PC-3 (cell line): ENCODE measurements at regions not wholly inside any gene's neighbourhood (a gene's known extent, or its start where the extent isn't known, plus 50 kb on each side); places are given as distances from the start of the nearest gene placed in this dataset.

Source experiments
- ATAC-seq: fragments of 200-7000 bp; cut with Tn5 transposase; 2 replicates; pipeline ENCODE4 v1.9.1; 2020; ENCODE audit warnings: mild to moderate bottlenecking, moderate library complexity
- BruUV-seq: library from RNA; stranded (reverse); fragments of 400-500 nt; replicated peaks from 2 replicates; lab custom pipeline; 2021; lab: Mats Ljungman, UMichigan
- CTCF ChIA-PET: fragments of 300-600 bp; sonication (Branson Sonifier 250); formaldehyde crosslinking; loops from one replicate; lab custom pipeline; 2022; ENCODE audit warnings: antibody characterized with exemption; lab: Charles Lee
- POLR2A ChIA-PET: fragments of 300-600 bp; sonication (Branson Sonifier 250); formaldehyde crosslinking; loops from one replicate; lab custom pipeline; 2022; ENCODE audit warnings: antibody characterized with exemption; ENCODE audit not compliant: unreplicated experiment; lab: Charles Lee
- DNase-seq: peaks from one replicate; pipeline ENCODE4 v3.0.0-alpha.2; 2015
- H2AFZ ChIP-seq: fragments of 300-600 bp; sonication (generic); 2 replicates; pipeline ENCODE4 v1.6.0; 2016; ENCODE audit warnings: antibody characterized with exemption, low read length
- H3F3A ChIP-seq: fragments of 300-600 bp; sonication (generic); one replicate; pipeline ENCODE4 v1.6.0; 2017; ENCODE audit warnings: antibody characterized with exemption, low read length, control low read depth, mild to moderate bottlenecking; ENCODE audit not compliant: unreplicated experiment
- H3K27ac ChIP-seq: fragments of 300-600 bp; sonication (generic); 2 replicates; pipeline ENCODE4 v1.5.1; 2016; ENCODE audit warnings: mild to moderate bottlenecking, low read length
- H3K27me3 ChIP-seq: fragments of 300-600 bp; sonication (generic); 2 replicates; pipeline ENCODE4 v1.6.1; 2016; ENCODE audit warnings: low read length, mixed read lengths
- H3K36me3 ChIP-seq: fragments of 300-600 bp; sonication (generic); 2 replicates; pipeline ENCODE4 v1.6.1; 2016; ENCODE audit warnings: low read depth, mixed run types, low read length, mixed read lengths
- H3K4me1 ChIP-seq: fragments of 300-600 bp; sonication (generic); 2 replicates; pipeline ENCODE4 v1.5.1; 2016; ENCODE audit warnings: low read length; ENCODE audit not compliant: insufficient read depth
- H3K4me2 ChIP-seq: fragments of 300-600 bp; sonication (generic); 2 replicates; pipeline ENCODE4 v1.6.0; 2016; ENCODE audit warnings: low read length
- H3K4me3 ChIP-seq: fragments of 300-600 bp; sonication (generic); 2 replicates; pipeline ENCODE4 v1.5.1; 2016; ENCODE audit warnings: mild to moderate bottlenecking, low read length, mixed read lengths
- H3K79me2 ChIP-seq: fragments of 300-600 bp; sonication (generic); 2 replicates; pipeline ENCODE4 v1.6.1; 2017; ENCODE audit warnings: low read length, mixed read lengths
- H3K9ac ChIP-seq: fragments of 300-600 bp; sonication (generic); 2 replicates; pipeline ENCODE4 v1.6.0; 2016; ENCODE audit warnings: mild to moderate bottlenecking, low read length
- H3K9me2 ChIP-seq: fragments of 300-600 bp; sonication (generic); replicated peaks from 2 replicates; pipeline ENCODE4 v1.6.1; 2016; ENCODE audit warnings: mixed run types, low read length, mixed read lengths
- H3K9me3 ChIP-seq: fragments of 300-600 bp; sonication (generic); 2 replicates; pipeline ENCODE4 v1.6.1; 2016; ENCODE audit warnings: low read length, mixed read lengths
- H4K20me1 ChIP-seq: fragments of 300-600 bp; sonication (generic); 2 replicates; pipeline ENCODE4 v1.6.1; 2016; ENCODE audit warnings: low read length, mixed read lengths
- EZH2 ChIP-seq: fragments of 300-600 bp; sonication (generic); IDR thresholded peaks from one replicate; pipeline ENCODE4 v1.6.1; 2017; ENCODE audit warnings: antibody characterized with exemption, mild to moderate bottlenecking, low read length; ENCODE audit not compliant: unreplicated experiment
- EZH2phosphoT487 ChIP-seq: fragments of 300-600 bp; sonication (generic); IDR thresholded peaks from 2 replicates; pipeline ENCODE4 v1.6.1; 2018; ENCODE audit warnings: mild to moderate bottlenecking, antibody characterized with exemption, low read length, borderline replicate concordance
- intact Hi-C: fragments of 100-400 bp; cut with micrococcal nuclease; formaldehyde crosslinking; loops from 2 replicates; pipeline ENCODE4 v1.9.0; 2023
- TF ChIP-seq, protein P1 (sequence below): fragments of 300-600 bp; sonication (generic); conservative IDR thresholded peaks from 2 replicates; pipeline ENCODE4 v1.5.1; 2017; ENCODE audit warnings: antibody characterized with exemption, low read depth, mild to moderate bottlenecking, low read length

DNA sequence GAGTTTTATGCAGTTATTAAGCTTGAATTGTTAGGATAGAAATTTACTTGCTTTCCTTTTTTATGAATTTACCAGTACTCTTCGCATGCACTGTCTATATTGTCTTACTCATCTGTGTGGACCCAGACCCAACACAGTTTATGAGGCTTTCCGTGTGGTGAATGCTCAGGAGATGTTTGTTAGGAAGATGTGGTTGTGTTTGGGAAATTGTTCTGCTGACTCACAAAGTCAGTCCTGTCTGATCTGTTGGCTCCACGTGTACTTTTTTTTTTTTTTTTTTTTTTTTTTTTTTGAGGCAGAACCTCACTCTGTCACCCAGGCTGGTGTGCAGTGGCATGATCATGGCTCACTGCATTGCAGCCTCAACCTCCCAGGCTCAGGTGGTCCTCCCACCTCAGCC is 532.5 kb downstream of the LMO7 start:
- POLR2A ChIA-PET, result no interaction called here
- TF ChIP-seq EZH2phosphoT487 (no peak), EZH2 (no peak)
- TF ChIP-seq, protein P1, sequence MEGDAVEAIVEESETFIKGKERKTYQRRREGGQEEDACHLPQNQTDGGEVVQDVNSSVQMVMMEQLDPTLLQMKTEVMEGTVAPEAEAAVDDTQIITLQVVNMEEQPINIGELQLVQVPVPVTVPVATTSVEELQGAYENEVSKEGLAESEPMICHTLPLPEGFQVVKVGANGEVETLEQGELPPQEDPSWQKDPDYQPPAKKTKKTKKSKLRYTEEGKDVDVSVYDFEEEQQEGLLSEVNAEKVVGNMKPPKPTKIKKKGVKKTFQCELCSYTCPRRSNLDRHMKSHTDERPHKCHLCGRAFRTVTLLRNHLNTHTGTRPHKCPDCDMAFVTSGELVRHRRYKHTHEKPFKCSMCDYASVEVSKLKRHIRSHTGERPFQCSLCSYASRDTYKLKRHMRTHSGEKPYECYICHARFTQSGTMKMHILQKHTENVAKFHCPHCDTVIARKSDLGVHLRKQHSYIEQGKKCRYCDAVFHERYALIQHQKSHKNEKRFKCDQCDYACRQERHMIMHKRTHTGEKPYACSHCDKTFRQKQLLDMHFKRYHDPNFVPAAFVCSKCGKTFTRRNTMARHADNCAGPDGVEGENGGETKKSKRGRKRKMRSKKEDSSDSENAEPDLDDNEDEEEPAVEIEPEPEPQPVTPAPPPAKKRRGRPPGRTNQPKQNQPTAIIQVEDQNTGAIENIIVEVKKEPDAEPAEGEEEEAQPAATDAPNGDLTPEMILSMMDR, result no peak
- H3K9ac ChIP-seq, result no peak overlapping the region

DNA sequence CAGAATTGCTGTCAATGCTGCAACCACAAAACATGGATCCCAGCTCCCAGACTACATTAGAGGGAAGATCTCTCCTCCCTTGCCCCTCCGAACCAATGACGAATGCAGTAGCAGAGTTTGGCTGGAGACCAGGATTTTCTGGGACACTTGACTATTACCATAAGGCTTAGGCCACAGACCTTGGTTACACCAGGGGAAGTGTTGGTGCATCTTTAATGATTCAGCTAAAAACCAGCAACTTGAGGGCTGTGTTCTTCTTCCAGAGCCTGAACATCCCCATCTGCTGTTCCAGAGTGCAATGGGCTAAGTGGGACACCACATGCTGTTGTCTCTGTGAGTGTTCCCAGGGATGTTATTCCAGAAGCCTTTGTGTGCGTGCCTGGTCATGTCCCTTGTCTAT is 528.2 kb downstream of the LMO7 start:
- Histone ChIP-seq H3K9ac (no peak overlapping the region), H2AFZ (no peak overlapping the region), H3K4me3 (no peak overlapping the region), H4K20me1 (no peaks in the 10 kb centered on the region), H3K9me2 (no peaks in the 10 kb centered on the region), H3K36me3 (no peaks in the 10 kb centered on the region), H3K4me2 (no peak overlapping the region), H3K4me1 (no peaks in the 10 kb centered on the region), H3F3A (no peaks in the 10 kb centered on the region), H3K79me2 (no peaks in the 10 kb centered on the region), H3K27me3 (0 out of 2 replicates have a peak, but pooled peaks cover 9% of the 10 kb centered on the region), H3K27ac (no peak overlapping the region), H3K9me3 (no peaks in the 10 kb centered on the region)
- CTCF ChIA-PET, result no interaction called here
- DNase-seq (no peak), ATAC-seq (no peak)
- POLR2A ChIA-PET, result no interaction called here
- intact Hi-C loops, result no loop called here
- no TSS peak for BruUV-seq
- TF ChIP-seq, protein P1, result no peak
- TF ChIP-seq EZH2 (no peak), EZH2phosphoT487 (no peak)

More for the DNA sequence above, 532.5 kb downstream of the LMO7 start:
- H3K4me1 ChIP-seq, result no peaks in the 10 kb centered on the region
- H3K36me3 ChIP-seq, result no peaks in the 10 kb centered on the region
- CTCF ChIA-PET, result no interaction called here
- DNase-seq (peak; percentile 2), ATAC-seq (no peak)
- no TSS peak for BruUV-seq
- H3K9me2 ChIP-seq, result no peaks in the 10 kb centered on the region
- intact Hi-C loops, result no loop called here
- no peak overlapping the region for H2AFZ ChIP-seq
- 0 out of 2 replicates have a peak, but pooled peaks cover 9% of the 10 kb centered on the region for H3K27me3 ChIP-seq
- H3K9me3 ChIP-seq, result no peaks in the 10 kb centered on the region
- H3K27ac ChIP-seq, result no peak overlapping the region
- no peaks in the 10 kb centered on the region for H4K20me1 ChIP-seq
- no peak overlapping the region for H3K4me3 ChIP-seq
- H3K79me2 ChIP-seq, result no peaks in the 10 kb centered on the region
- H3K4me2 ChIP-seq, result no peak overlapping the region
- no peaks in the 10 kb centered on the region for H3F3A ChIP-seq

DNA sequence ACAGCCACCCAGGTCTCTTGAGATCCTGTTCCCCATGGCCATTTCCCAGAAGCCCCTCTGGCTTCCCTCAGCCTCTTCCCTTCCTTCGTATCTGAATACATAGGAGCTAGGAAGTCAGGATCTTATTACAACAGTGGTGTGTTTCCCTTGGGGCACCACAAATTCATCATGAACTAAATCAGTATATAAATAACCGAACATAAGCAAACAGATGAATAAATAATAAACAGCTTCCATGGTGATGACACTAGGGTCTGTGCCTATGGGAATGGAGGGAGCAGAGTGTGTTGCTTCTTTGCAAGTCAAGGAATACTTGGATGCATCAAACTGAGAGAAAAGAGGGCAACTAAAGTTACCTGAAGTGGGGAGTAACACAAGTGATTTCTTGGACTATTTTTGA is 527.6 kb downstream of the LMO7 start:
- no peaks in the 10 kb centered on the region for H4K20me1 ChIP-seq
- H3K4me1 ChIP-seq, result no peaks in the 10 kb centered on the region
- H3K9me2 ChIP-seq, result no peaks in the 10 kb centered on the region
- TF ChIP-seq EZH2 (no peak), EZH2phosphoT487 (no peak)
- TF ChIP-seq, protein P1, result no peak
- intact Hi-C loops, result no loop called here
- no TSS peak for BruUV-seq
- 0 out of 2 replicates have a peak, but pooled peaks cover 9% of the 10 kb centered on the region for H3K27me3 ChIP-seq
- ATAC-seq (no peak), DNase-seq (no peak)
- H3K9me3 ChIP-seq, result no peaks in the 10 kb centered on the region
- no peak overlapping the region for H3K4me3 ChIP-seq
- H3K4me2 ChIP-seq, result no peak overlapping the region
- no peak overlapping the region for H3K27ac ChIP-seq
- no peak overlapping the region for H2AFZ ChIP-seq
- H3K36me3 ChIP-seq, result no peaks in the 10 kb centered on the region
- no peaks in the 10 kb centered on the region for H3K79me2 ChIP-seq
- H3K9ac ChIP-seq, result no peak overlapping the region
- ChIA-PET CTCF (no interaction called here), POLR2A (no interaction called here)
- H3F3A ChIP-seq, result no peaks in the 10 kb centered on the region
